Endothelial cell of umbilical vein (primary cell): ENCODE measurements at regions not wholly inside any gene's neighbourhood (a gene's known extent, or its start where the extent isn't known, plus 50 kb on each side); places are given as distances from the start of the nearest gene placed in this dataset.

Experiments used
- EZH2 ChIP-seq: IDR thresholded peaks from 2 replicates; pipeline ENCODE4 v1.6.1; 2012; ENCODE audit warnings: borderline replicate concordance, low read depth, mild to moderate bottlenecking, moderate library complexity, low read length, inconsistent platforms; ENCODE audit not compliant: severe bottlenecking
- POLR2A ChIP-seq: IDR thresholded peaks from 2 replicates; pipeline ENCODE4 v1.6.1; 2012; ENCODE audit warnings: low read depth, mild to moderate bottlenecking, control low read depth, low read length
- TF ChIP-seq, protein P1 (sequence below), 2 donors: IDR thresholded peaks; 1 replicate in 1 of 2; 2 replicates in 1 of 2; pipeline ENCODE4 v1.5.1; 2011; ENCODE audit warnings: low read length in 2 of 2, mild to moderate bottlenecking in 2 of 2, moderate library complexity in 2 of 2, control low read depth in 1 of 2, inconsistent platforms in 1 of 2, low read depth in 1 of 2; ENCODE audit not compliant: insufficient read depth in 1 of 2; ENCODE audit errors: extremely low read depth in 1 of 2

DNA sequence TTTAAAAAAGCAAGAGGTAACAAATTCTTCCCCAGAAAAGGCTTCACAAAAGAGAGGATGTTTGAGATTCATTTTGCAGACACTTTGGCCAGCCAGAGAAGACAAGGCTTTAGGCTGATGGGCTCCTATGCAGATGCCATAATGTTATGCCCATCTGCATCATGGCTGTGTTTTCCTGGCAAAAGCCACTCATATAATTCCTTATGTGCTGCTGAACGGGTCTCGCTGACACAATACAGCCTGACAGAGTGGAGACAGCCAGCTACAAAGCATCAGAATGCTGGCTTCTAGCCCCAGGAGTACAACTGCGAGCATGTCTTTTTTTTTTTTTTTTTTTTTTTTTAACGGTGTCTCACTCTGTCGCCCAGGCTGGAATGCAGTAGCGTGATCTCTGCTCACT, 1157.4 kb upstream of the AUTS2 start:
- TF ChIP-seq POLR2A, result no peak
- TF ChIP-seq EZH2, result no peak
- TF ChIP-seq, protein P1, sequence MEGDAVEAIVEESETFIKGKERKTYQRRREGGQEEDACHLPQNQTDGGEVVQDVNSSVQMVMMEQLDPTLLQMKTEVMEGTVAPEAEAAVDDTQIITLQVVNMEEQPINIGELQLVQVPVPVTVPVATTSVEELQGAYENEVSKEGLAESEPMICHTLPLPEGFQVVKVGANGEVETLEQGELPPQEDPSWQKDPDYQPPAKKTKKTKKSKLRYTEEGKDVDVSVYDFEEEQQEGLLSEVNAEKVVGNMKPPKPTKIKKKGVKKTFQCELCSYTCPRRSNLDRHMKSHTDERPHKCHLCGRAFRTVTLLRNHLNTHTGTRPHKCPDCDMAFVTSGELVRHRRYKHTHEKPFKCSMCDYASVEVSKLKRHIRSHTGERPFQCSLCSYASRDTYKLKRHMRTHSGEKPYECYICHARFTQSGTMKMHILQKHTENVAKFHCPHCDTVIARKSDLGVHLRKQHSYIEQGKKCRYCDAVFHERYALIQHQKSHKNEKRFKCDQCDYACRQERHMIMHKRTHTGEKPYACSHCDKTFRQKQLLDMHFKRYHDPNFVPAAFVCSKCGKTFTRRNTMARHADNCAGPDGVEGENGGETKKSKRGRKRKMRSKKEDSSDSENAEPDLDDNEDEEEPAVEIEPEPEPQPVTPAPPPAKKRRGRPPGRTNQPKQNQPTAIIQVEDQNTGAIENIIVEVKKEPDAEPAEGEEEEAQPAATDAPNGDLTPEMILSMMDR (IDR thresholded peaks at IDR 0.05; ENCODE audit: extremely low read depth in 1 of 2, insufficient read depth in 1 of 2, low read depth in 1 of 2, low read length in 2 of 2), result no peak
